Neuronal stem cell (in vitro differentiated cells): ENCODE measurements at regions not wholly inside any gene's neighbourhood (a gene's known extent, or its start where the extent isn't known, plus 50 kb on each side); places are given as distances from the start of the nearest gene placed in this dataset.

Source experiments
- DNase-seq: peaks from one replicate; pipeline ENCODE4 v3.0.0-alpha.2; 2013; ENCODE audit warnings: low spot score
- H2AFZ ChIP-seq: one replicate; pipeline ENCODE4 v1.6.1; 2013; ENCODE audit warnings: mild to moderate bottlenecking, low read length, inconsistent platforms
- H2AK5ac ChIP-seq: 2 replicates; pipeline ENCODE4 v1.6.1; 2013; ENCODE audit warnings: low read depth, mild to moderate bottlenecking, inconsistent platforms, low read length, moderate library complexity, mixed read lengths
- H2BK120ac ChIP-seq: 2 replicates; pipeline ENCODE4 v1.6.1; 2013; ENCODE audit warnings: low read depth, mild to moderate bottlenecking, inconsistent platforms, low read length, moderate library complexity, mixed read lengths
- H2BK12ac ChIP-seq: one replicate; pipeline ENCODE4 v1.6.1; 2013; ENCODE audit warnings: low read length, inconsistent platforms
- H2BK15ac ChIP-seq: 2 replicates; pipeline ENCODE4 v1.6.1; 2013; ENCODE audit warnings: mild to moderate bottlenecking, low read length, inconsistent platforms, mixed read lengths
- H2BK5ac ChIP-seq: one replicate; pipeline ENCODE4 v1.6.1; 2013; ENCODE audit warnings: inconsistent platforms, mild to moderate bottlenecking, low read length, moderate library complexity
- H3K14ac ChIP-seq: one replicate; pipeline ENCODE4 v1.6.1; 2013; ENCODE audit warnings: low read length, inconsistent platforms
- H3K18ac ChIP-seq: 2 replicates; pipeline ENCODE4 v1.6.1; 2013; ENCODE audit warnings: low read length, inconsistent platforms
- H3K23ac ChIP-seq: 2 replicates; pipeline ENCODE4 v1.6.1; 2013; ENCODE audit warnings: low read depth, mild to moderate bottlenecking, mixed read lengths, low read length, inconsistent platforms; ENCODE audit not compliant: poor library complexity
- H3K27ac ChIP-seq: replicated peaks from 3 replicates; pipeline ENCODE4 v1.5.1; 2013; ENCODE audit warnings: low read length, inconsistent platforms
- H3K27me3 ChIP-seq, 3 experiments: 2 replicates each; pipeline ENCODE4 v1.6.1; 2013; ENCODE audit warnings: low read length in 3 of 3, mild to moderate bottlenecking in 2 of 3, inconsistent platforms in 1 of 3, low read depth in 1 of 3, mixed read lengths in 1 of 3, moderate library complexity in 1 of 3; ENCODE audit not compliant: control insufficient read depth in 3 of 3, insufficient read depth in 3 of 3
- H3K36me3 ChIP-seq, 2 donors: replicated peaks in 1 of 2; 2 replicates each; pipeline ENCODE4 v1.6.1; 2013; ENCODE audit warnings: low read length in 2 of 2; ENCODE audit not compliant: control insufficient read depth in 2 of 2, insufficient read depth in 2 of 2
- H3K4ac ChIP-seq: 2 replicates; pipeline ENCODE4 v1.6.1; 2013; ENCODE audit warnings: inconsistent platforms, mild to moderate bottlenecking, low read length, moderate library complexity
- H3K4me1 ChIP-seq, 2 donors: 1 replicate in 1 of 2; 2 replicates in 1 of 2; pipeline ENCODE4 v1.6.1; 2013; ENCODE audit warnings: low read length in 2 of 2, low read depth in 1 of 2; ENCODE audit not compliant: control insufficient read depth in 2 of 2, insufficient read depth in 1 of 2
- H3K4me2 ChIP-seq: one replicate; pipeline ENCODE4 v1.6.1; 2013; ENCODE audit warnings: mild to moderate bottlenecking, low read length, inconsistent platforms; ENCODE audit not compliant: insufficient read depth, poor library complexity, severe bottlenecking
- H3K4me3 ChIP-seq, 2 donors: 2 replicates each; pipeline ENCODE4 v1.5.1; 2013; ENCODE audit warnings: low read length in 2 of 2, mild to moderate bottlenecking in 2 of 2, inconsistent platforms in 1 of 2, moderate library complexity in 1 of 2
- H3K79me1 ChIP-seq: one replicate; pipeline ENCODE4 v1.6.1; 2013; ENCODE audit warnings: low read depth, mild to moderate bottlenecking, inconsistent platforms, low read length, moderate library complexity
- H3K9ac ChIP-seq: one replicate; pipeline ENCODE4 v1.6.1; 2013; ENCODE audit warnings: mild to moderate bottlenecking, low read depth, low read length, inconsistent platforms; ENCODE audit not compliant: poor library complexity
- H3K9me3 ChIP-seq, 2 donors: replicated peaks in 1 of 2; 2 replicates each; pipeline versions ENCODE3 to v1.6.1; 2013; ENCODE audit warnings: low read length in 2 of 2, mild to moderate bottlenecking in 2 of 2, inconsistent platforms in 1 of 2, low read depth in 1 of 2, mixed read lengths in 1 of 2, moderate library complexity in 1 of 2; ENCODE audit not compliant: control insufficient read depth in 2 of 2, insufficient read depth in 1 of 2
- H4K8ac ChIP-seq: one replicate; pipeline ENCODE4 v1.6.1; 2013; ENCODE audit warnings: low read depth, mild to moderate bottlenecking, inconsistent platforms, low read length, moderate library complexity
- H4K91ac ChIP-seq: one replicate; pipeline ENCODE4 v1.6.1; 2013; ENCODE audit warnings: low read length, low read depth, mild to moderate bottlenecking, inconsistent platforms; ENCODE audit not compliant: poor library complexity
- WGBS, 2 donors: extraction: QIAGEN DNeasy Blood & Tissue Kit; methylation state at CpG; one replicate each; pipeline ENCODE4 v1.1.7; 2013; ENCODE audit warnings: missing lambda C conversion rate in 2 of 2, mixed read lengths in 1 of 2; ENCODE audit not compliant: insufficient read length in 2 of 2, insufficient replicate concordance in 1 of 2; ENCODE audit errors: extremely low coverage in 2 of 2; 5-methylcytosine and 5-hydroxymethylcytosine counted together

DNA sequence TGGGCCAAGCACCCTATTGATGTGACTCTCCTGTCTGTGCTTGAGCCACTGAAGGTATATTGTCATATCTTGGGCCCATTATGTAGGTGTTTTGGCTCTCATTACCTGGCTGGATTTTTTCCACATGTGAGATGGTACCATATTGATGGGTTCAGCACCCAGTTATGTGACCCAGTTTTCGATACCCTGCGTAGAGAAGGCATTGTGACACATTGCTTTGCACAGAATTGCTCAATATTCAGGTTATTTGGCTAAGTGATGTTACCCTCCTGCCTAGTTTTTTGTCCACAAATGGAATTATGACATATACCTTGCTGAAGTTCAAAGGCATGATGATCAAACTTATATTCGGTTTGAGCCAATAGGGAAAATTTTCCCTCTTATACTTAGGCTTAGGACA, 1007.3 kb upstream of the TSPY4 start:
- no peaks in the 10 kb centered on the region for H3K9me3 ChIP-seq
- no peak overlapping the region for H3K27ac ChIP-seq
- no peak overlapping the region for H3K18ac ChIP-seq
- no peaks in the 10 kb centered on the region for H3K4me1 ChIP-seq
- H3K36me3 ChIP-seq = no peaks in the 10 kb centered on the region
- H4K91ac ChIP-seq = no peak overlapping the region
- DNase-seq = no peak
- no peak overlapping the region for H3K4me3 ChIP-seq
- no peak overlapping the region for H2BK120ac ChIP-seq
- H2AK5ac ChIP-seq = no peak overlapping the region
- H3K79me1 ChIP-seq = no peaks in the 10 kb centered on the region
- H2BK5ac ChIP-seq = no peak overlapping the region
- H2BK15ac ChIP-seq = no peak overlapping the region
- H3K4me2 ChIP-seq = no peak overlapping the region
- no peak overlapping the region for H2AFZ ChIP-seq
- no CpG with 5 or more reads among the region's 3 CpGs for WGBS, 2 donors
- no peak overlapping the region for H3K4ac ChIP-seq
- no peak overlapping the region for H3K9ac ChIP-seq
- H3K14ac ChIP-seq = no peak overlapping the region
- H3K23ac ChIP-seq = no peak overlapping the region
- H4K8ac ChIP-seq = no peak overlapping the region
- H2BK12ac ChIP-seq = no peak overlapping the region
- no peaks in the 10 kb centered on the region for H3K27me3 ChIP-seq

DNA sequence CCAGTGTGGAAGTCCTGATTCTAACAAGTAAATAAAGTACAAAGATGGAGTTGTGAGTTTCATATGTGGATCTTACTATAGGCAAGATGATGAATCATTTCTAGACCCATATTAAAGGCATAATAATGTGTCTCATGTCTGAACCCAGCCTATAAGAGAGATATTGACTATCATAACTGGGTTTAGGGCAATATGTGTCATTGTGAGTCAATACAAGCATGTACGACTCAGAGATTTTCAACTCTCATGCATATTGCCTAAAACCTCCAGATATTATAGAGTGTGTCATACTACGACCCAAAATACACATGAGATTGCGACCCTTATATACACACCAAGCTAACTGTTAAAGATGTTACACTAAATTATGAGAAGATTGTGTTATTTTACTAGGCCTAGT, 1003.9 kb upstream of the TSPY4 start:
- H3K9ac ChIP-seq = no peak overlapping the region
- no peaks in the 10 kb centered on the region for H3K4me1 ChIP-seq
- H2BK15ac ChIP-seq = no peak overlapping the region
- no peak overlapping the region for H3K23ac ChIP-seq
- H3K14ac ChIP-seq = no peak overlapping the region
- no peak overlapping the region for H4K8ac ChIP-seq
- H3K79me1 ChIP-seq = no peaks in the 10 kb centered on the region
- no peak overlapping the region for H2AK5ac ChIP-seq
- DNase-seq = no peak
- no peaks in the 10 kb centered on the region for H3K36me3 ChIP-seq
- no peak overlapping the region for H2AFZ ChIP-seq
- no peak overlapping the region for H3K4ac ChIP-seq
- H3K9me3 ChIP-seq = peaks cover 0 to 4% of the 10 kb centered on the region in 2 donors
- H3K27ac ChIP-seq = no peak overlapping the region
- H3K27me3 ChIP-seq = no peaks in the 10 kb centered on the region
- no peak overlapping the region for H2BK12ac ChIP-seq
- no CpG with 5 or more reads among the region's 3 CpGs for WGBS, 2 donors
- H3K4me2 ChIP-seq = no peak overlapping the region
- no peak overlapping the region for H2BK5ac ChIP-seq
- H3K4me3 ChIP-seq = no peak overlapping the region
- no peak overlapping the region for H3K18ac ChIP-seq
- H2BK120ac ChIP-seq = no peak overlapping the region
- H4K91ac ChIP-seq = no peak overlapping the region

DNA sequence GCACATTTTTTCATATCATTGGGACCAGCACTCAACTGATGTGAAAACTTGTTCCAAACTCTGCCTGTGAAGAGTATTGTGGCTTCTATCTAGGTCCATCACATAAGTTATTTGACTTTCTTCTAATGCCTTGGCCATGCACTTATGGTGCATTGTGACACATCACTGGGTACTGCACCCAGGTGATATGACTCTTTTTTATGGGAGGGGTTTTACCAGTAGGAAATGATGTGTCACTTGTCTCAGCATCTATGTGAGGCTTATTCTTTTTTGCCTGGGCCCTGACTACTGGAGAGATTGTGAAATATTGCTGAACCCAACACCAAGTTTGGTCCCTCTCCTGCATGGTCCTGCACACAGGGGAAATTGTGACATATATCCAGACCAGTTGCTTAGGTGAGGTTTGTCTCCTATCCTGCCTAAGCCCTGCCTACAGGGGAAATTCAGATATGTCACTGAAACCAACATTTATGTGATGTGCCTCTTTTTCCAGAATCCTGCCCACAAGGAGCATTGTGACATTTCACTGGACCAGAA, 1001.9 kb upstream of the TSPY4 start:
- no peak overlapping the region for H2BK15ac ChIP-seq
- H3K27ac ChIP-seq = no peak overlapping the region
- no peak overlapping the region for H3K4ac ChIP-seq
- H2BK5ac ChIP-seq = no peak overlapping the region
- H3K4me1 ChIP-seq = no peaks in the 10 kb centered on the region
- no peak overlapping the region for H3K9ac ChIP-seq
- H2AFZ ChIP-seq = no peak overlapping the region
- no peak overlapping the region for H3K18ac ChIP-seq
- H3K36me3 ChIP-seq = no peaks in the 10 kb centered on the region
- no peak overlapping the region for H3K14ac ChIP-seq
- H2BK120ac ChIP-seq = no peak overlapping the region
- no peak overlapping the region for H3K4me2 ChIP-seq
- no peak overlapping the region for H3K4me3 ChIP-seq
- no peaks in the 10 kb centered on the region for H3K27me3 ChIP-seq
- H3K23ac ChIP-seq = no peak overlapping the region
- DNase-seq = no peak
- no peak overlapping the region for H2BK12ac ChIP-seq
- no peaks in the 10 kb centered on the region for H3K79me1 ChIP-seq
- H4K91ac ChIP-seq = no peak overlapping the region
- H2AK5ac ChIP-seq = no peak overlapping the region
- H4K8ac ChIP-seq = no peak overlapping the region
- H3K9me3 ChIP-seq = peaks cover 0 to 4% of the 10 kb centered on the region in 2 donors

DNA sequence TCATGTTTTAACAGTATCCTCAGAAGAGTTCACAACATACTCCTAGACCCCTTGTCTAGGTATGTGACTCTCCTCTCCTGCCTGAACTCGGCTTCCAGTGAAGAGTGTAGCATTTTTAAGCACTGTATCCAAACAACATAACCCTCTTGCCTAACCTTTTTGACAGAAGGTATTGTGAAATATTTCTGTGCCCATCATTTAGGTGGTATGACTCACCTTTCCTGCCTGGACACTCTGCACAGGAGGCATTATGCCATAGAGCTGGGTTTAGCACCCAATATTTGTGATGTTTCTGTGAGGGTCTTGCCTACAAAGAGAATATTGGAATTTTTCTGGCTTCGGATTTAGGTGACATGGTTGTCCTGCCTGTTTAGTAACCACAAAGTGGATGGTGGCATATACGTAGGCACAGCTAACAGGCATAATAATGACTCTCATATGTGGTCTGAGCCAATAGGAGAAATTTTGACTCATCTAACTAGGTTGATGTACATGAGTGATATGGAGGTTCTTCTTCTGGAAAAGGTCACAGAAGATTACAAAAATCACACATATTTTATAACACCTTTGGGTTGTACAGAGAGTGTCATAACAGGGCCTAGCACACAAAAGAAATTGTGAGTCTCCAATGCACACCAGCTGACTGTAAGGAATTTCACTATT, 1001.0 kb upstream of the TSPY4 start:
- H3K36me3 ChIP-seq = no peaks in the 10 kb centered on the region
- no peak overlapping the region for H3K18ac ChIP-seq
- no peak overlapping the region for H3K4ac ChIP-seq
- H2BK12ac ChIP-seq = no peak overlapping the region
- H3K9ac ChIP-seq = no peak overlapping the region
- no peak overlapping the region for H3K4me3 ChIP-seq
- no peaks in the 10 kb centered on the region for H3K27me3 ChIP-seq
- no peak overlapping the region for H3K27ac ChIP-seq
- no peak overlapping the region for H2BK5ac ChIP-seq
- H3K4me1 ChIP-seq = no peaks in the 10 kb centered on the region
- H3K23ac ChIP-seq = no peak overlapping the region
- no peak overlapping the region for H4K91ac ChIP-seq
- peaks cover 0 to 4% of the 10 kb centered on the region in 2 donors for H3K9me3 ChIP-seq
- no peak overlapping the region for H4K8ac ChIP-seq
- no peaks in the 10 kb centered on the region for H3K79me1 ChIP-seq
- no peak overlapping the region for H3K4me2 ChIP-seq
- no peak overlapping the region for H2BK120ac ChIP-seq
- H2AK5ac ChIP-seq = no peak overlapping the region
- no peak overlapping the region for H3K14ac ChIP-seq
- no peak for DNase-seq
- no CpG with 5 or more reads among the region's 3 CpGs for WGBS, 2 donors
- no peak overlapping the region for H2BK15ac ChIP-seq
- no peak overlapping the region for H2AFZ ChIP-seq
